Right lobe of liver (tissue), 4 donors: ENCODE measurements at regions not wholly inside any gene's neighbourhood (a gene's known extent, or its start where the extent isn't known, plus 50 kb on each side); places are given as distances from the start of the nearest gene placed in this dataset.

Experiments used
- POLR2A ChIP-seq: fragments of 450-650 bp; IDR thresholded peaks from one replicate; pipeline ENCODE4 v1.6.1; 2017; ENCODE audit warnings: antibody characterized with exemption, mild to moderate bottlenecking
- TF ChIP-seq, protein P1 (sequence below), 4 donors: fragments of 200-600 bp in 3 of 4; fragments of 450-650 bp in 1 of 4; IDR thresholded peaks; one replicate each; pipeline versions ENCODE4 v1.5.1 to v1.8.0; 2016 to 2022; ENCODE audit warnings: antibody characterized with exemption in 4 of 4, mild to moderate bottlenecking in 2 of 4
- donor health status: DM: no; HTN: no; CAD: no.
- donor health status: DM: no; HTN: no; CAD: no.
- donor health status: DM: no; HTN: yes; CAD: no.

DNA sequence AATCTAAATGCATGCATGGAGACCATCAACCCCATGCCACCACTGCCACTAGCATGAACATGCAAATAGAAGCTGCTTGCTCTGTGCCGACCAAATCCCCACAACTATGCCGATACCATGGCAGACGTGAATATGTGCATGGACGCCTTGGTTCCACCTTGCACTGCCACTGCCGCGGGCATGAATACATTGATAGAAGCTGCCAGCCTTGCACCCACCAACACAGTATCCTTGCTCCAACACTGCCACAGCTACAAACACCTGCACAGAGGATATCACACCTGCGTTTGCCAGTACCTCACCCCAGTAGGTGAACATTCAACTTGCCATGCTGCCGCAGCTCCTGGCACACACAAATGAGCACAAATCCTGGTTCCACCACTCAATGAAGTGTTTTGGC is 527.4 kb upstream of the REG3G start:
- TF ChIP-seq POLR2A: no peak
- TF ChIP-seq, protein P1, sequence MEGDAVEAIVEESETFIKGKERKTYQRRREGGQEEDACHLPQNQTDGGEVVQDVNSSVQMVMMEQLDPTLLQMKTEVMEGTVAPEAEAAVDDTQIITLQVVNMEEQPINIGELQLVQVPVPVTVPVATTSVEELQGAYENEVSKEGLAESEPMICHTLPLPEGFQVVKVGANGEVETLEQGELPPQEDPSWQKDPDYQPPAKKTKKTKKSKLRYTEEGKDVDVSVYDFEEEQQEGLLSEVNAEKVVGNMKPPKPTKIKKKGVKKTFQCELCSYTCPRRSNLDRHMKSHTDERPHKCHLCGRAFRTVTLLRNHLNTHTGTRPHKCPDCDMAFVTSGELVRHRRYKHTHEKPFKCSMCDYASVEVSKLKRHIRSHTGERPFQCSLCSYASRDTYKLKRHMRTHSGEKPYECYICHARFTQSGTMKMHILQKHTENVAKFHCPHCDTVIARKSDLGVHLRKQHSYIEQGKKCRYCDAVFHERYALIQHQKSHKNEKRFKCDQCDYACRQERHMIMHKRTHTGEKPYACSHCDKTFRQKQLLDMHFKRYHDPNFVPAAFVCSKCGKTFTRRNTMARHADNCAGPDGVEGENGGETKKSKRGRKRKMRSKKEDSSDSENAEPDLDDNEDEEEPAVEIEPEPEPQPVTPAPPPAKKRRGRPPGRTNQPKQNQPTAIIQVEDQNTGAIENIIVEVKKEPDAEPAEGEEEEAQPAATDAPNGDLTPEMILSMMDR (IDR thresholded peaks at IDR 0.05): no peak
